Ascending aorta (tissue), 2 donors: ENCODE measurements at regions not wholly inside any gene's neighbourhood (a gene's known extent, or its start where the extent isn't known, plus 50 kb on each side); places are given as distances from the start of the nearest gene placed in this dataset.

Experiments used
- DNase-seq, 2 donors: peaks; one replicate each; pipeline ENCODE4 v3.0.0-alpha.2; 2019; ENCODE audit warnings: low spot score in 2 of 2
- H3K27ac ChIP-seq, 2 donors: fragments of 200-600 bp; sonication (generic); one replicate each; pipeline ENCODE4 v1.5.1; 2016 to 2017; ENCODE audit warnings: mild to moderate bottlenecking in 1 of 2
- H3K27me3 ChIP-seq: fragments of 200-600 bp; sonication (generic); one replicate; pipeline ENCODE4 v1.5.1; 2017
- H3K36me3 ChIP-seq, 2 donors: fragments of 200-600 bp; sonication (generic); one replicate each; pipeline ENCODE4 v1.5.1; 2016
- H3K4me1 ChIP-seq, 2 donors: fragments of 200-600 bp; sonication (generic); one replicate each; pipeline ENCODE4 v1.5.1; 2016 to 2017; ENCODE audit warnings: mild to moderate bottlenecking in 1 of 2
- H3K4me3 ChIP-seq, 2 donors: fragments of 200-600 bp; sonication (generic); one replicate each; pipeline ENCODE4 v1.5.1; 2016 to 2017; ENCODE audit warnings: mild to moderate bottlenecking in 1 of 2
- H3K9me3 ChIP-seq, 2 donors: fragments of 200-600 bp; sonication (generic); one replicate each; pipeline ENCODE4 v1.5.1; 2016
- intact Hi-C: fragments of 100-400 bp; cut with DNase I; formaldehyde crosslinking; loops from one replicate; pipeline ENCODE4 v1.15.1; 2023
- TF ChIP-seq, protein P1 (sequence below), 3 experiments: fragments of 200-600 bp in 2 of 3; fragments of 450-650 bp in 1 of 3; sonication (generic) in 2 of 3; IDR thresholded peaks; one replicate each; pipeline ENCODE4 v1.5.1; 2016 to 2019; ENCODE audit warnings: antibody characterized with exemption in 3 of 3, mild to moderate bottlenecking in 1 of 3, moderate library complexity in 1 of 3

DNA sequence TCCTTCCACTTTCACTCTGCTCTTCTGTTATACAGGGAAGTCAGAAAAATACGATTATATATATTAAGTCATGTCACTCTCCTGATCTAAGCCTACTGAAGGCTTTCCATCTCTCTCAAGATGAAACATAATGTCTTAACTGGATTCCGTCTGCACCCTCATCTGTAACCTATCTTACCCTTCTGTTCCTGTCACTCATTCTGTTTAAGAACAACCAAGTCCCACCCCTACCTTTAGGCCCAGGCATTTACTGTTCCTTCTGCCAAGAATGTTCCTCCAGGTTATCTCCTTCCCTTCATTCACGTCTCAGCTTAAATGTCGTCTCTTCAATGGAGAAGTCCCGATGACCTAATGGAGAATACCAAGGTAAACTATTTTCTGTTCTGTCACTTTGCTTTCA lies 1802.4 kb downstream of the MRPL39 start:
- no peaks in the 10 kb centered on the region for H3K4me1 ChIP-seq
- intact Hi-C loops, result no loop called here
- TF ChIP-seq, protein P1, sequence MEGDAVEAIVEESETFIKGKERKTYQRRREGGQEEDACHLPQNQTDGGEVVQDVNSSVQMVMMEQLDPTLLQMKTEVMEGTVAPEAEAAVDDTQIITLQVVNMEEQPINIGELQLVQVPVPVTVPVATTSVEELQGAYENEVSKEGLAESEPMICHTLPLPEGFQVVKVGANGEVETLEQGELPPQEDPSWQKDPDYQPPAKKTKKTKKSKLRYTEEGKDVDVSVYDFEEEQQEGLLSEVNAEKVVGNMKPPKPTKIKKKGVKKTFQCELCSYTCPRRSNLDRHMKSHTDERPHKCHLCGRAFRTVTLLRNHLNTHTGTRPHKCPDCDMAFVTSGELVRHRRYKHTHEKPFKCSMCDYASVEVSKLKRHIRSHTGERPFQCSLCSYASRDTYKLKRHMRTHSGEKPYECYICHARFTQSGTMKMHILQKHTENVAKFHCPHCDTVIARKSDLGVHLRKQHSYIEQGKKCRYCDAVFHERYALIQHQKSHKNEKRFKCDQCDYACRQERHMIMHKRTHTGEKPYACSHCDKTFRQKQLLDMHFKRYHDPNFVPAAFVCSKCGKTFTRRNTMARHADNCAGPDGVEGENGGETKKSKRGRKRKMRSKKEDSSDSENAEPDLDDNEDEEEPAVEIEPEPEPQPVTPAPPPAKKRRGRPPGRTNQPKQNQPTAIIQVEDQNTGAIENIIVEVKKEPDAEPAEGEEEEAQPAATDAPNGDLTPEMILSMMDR (IDR thresholded peaks at IDR 0.05), result no peak
- H3K27ac ChIP-seq, result no peak overlapping the region
- no peaks in the 10 kb centered on the region for H3K36me3 ChIP-seq
- H3K9me3 ChIP-seq, result no peaks in the 10 kb centered on the region
- H3K27me3 ChIP-seq, result no peaks in the 10 kb centered on the region
- no peak overlapping the region for H3K4me3 ChIP-seq
- no peak for DNase-seq

DNA sequence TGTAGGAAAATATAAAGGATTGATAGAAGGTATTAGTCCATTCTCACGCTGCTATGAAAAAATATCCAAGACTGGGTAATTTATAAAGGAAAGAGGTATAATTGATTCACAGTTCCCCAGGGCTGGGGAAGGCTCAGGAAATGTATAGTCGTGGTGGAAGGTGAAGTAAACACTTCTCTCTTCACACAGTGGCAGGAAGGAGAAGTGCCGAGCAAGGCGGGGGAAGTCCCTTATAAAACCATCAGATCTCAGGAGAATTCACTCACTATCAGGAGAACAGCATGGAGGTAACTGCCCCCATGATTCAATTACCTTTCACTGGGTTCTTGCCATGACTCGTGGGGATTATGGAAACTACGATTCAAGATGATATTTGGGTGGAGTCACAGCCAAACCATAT lies 1806.0 kb downstream of the MRPL39 start:
- no peak for DNase-seq
- intact Hi-C loops, result no loop called here
- TF ChIP-seq, protein P1 (IDR thresholded peaks at IDR 0.05), result no peak

DNA sequence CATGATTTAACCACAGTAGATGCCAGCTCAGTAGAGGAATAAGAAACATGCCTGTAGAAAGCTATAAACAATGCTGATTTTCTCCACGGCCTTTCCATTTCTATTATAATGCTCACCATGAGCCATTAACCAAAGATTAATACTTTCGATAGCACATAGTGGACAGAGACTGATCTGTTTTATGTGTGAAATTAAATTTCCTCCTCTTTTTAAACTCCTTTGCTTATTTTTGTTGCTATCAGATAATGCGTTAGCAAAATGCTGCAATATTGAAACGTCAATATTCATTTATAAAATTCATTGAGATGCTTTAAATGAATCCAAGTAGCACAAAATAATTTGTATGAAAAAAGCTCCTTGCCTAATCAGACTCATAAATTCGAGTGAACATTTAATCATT lies 1807.9 kb downstream of the MRPL39 start:
- no peaks in the 10 kb centered on the region for H3K36me3 ChIP-seq
- no peak for DNase-seq
- H3K9me3 ChIP-seq, result no peaks in the 10 kb centered on the region
- TF ChIP-seq, protein P1 (IDR thresholded peaks at IDR 0.05), result no peak
- intact Hi-C loops, result no loop called here
- no peak overlapping the region for H3K4me3 ChIP-seq
- H3K27ac ChIP-seq, result no peak overlapping the region
- no peaks in the 10 kb centered on the region for H3K4me1 ChIP-seq
- H3K27me3 ChIP-seq, result no peaks in the 10 kb centered on the region

More for the DNA sequence above, 1806.0 kb downstream of the MRPL39 start:
- no peaks in the 10 kb centered on the region for H3K27me3 ChIP-seq
- no peak overlapping the region for H3K27ac ChIP-seq
- no peaks in the 10 kb centered on the region for H3K36me3 ChIP-seq
- no peak overlapping the region for H3K4me3 ChIP-seq
- H3K4me1 ChIP-seq, result no peaks in the 10 kb centered on the region
- H3K9me3 ChIP-seq, result no peaks in the 10 kb centered on the region

DNA sequence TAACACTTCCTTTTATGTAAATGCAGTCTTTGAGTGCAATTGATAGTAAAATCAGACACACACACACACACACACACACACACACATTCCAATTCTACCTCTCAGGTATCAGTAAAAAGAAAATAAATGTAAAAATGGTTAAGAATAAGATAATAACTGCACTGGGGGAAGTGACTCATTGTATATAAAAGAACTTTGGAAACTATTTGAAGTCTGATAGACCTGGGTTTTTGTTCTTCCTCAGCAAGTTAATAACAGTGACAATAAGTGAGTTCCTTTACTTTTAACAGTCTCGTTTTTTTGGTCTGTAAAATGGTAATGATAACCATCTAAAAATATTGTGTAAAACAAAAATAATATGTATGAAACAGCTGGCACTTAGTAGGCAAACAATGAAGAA lies 1815.0 kb downstream of the MRPL39 start:
- TF ChIP-seq, protein P1 (IDR thresholded peaks at IDR 0.05), result no peak
- no peaks in the 10 kb centered on the region for H3K36me3 ChIP-seq
- intact Hi-C loops, result no loop called here

DNA sequence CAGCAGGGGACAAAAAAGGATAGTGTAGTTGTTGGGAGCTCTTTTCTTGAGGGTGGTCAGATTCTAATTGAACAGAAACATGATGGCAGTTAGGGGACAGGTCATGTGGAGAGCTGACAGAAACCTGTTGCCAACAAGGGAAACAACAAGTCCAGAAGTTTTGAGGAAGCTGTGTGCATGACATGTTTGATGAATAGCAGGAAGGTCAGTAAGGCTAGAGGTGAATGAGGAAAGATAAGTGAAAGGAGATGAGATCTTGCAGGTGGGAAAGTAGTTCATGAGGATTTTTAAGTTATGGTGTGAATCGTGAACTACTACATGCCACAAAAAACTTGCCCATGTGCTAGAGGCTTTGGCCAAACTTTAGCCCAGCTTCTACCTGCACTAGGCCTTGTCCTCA lies 1817.4 kb downstream of the MRPL39 start:
- no peak overlapping the region for H3K4me3 ChIP-seq
- intact Hi-C loops, result no loop called here
- TF ChIP-seq, protein P1 (IDR thresholded peaks at IDR 0.05), result no peak

More for the DNA sequence above, 1815.0 kb downstream of the MRPL39 start:
- no peak overlapping the region for H3K27ac ChIP-seq
- no peaks in the 10 kb centered on the region for H3K27me3 ChIP-seq
- no peaks in the 10 kb centered on the region for H3K9me3 ChIP-seq
- no peaks in the 10 kb centered on the region for H3K4me1 ChIP-seq
- no peak overlapping the region for H3K4me3 ChIP-seq
- DNase-seq, result no peak

DNA sequence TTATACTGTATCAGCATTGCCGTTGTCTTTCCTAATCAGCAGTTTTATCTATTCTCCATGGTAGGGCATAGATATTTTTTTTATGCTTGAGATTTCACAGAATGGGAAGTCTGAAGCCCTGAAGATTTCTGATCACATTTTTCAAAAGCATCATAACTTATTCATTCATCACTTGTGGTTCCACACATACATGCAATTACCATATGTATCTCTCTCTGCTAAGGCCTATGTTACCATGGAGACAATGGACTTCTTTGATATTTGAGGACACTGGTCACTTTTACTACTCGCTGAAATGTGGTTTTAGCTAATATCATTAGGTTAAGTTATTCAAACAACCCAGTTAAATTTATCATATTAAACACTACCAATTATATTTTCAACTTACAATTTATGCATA lies 1827.0 kb downstream of the MRPL39 start:
- intact Hi-C loops, result no loop called here

More for the DNA sequence above, 1817.4 kb downstream of the MRPL39 start:
- no peaks in the 10 kb centered on the region for H3K9me3 ChIP-seq
- no peak for DNase-seq
- no peak overlapping the region for H3K27ac ChIP-seq
- H3K4me1 ChIP-seq, result no peaks in the 10 kb centered on the region
- no peaks in the 10 kb centered on the region for H3K36me3 ChIP-seq
- H3K27me3 ChIP-seq, result no peaks in the 10 kb centered on the region

More for the DNA sequence above, 1827.0 kb downstream of the MRPL39 start:
- no peaks in the 10 kb centered on the region for H3K4me1 ChIP-seq
- H3K27ac ChIP-seq, result no peak overlapping the region
- H3K4me3 ChIP-seq, result no peak overlapping the region
- no peak for DNase-seq
- no peaks in the 10 kb centered on the region for H3K27me3 ChIP-seq
- H3K9me3 ChIP-seq, result no peaks in the 10 kb centered on the region
- TF ChIP-seq, protein P1 (IDR thresholded peaks at IDR 0.05), result no peak
- H3K36me3 ChIP-seq, result no peaks in the 10 kb centered on the region
